Neural progenitor cell (in vitro differentiated cells): ENCODE measurements at regions not wholly inside any gene's neighbourhood (a gene's known extent, or its start where the extent isn't known, plus 50 kb on each side); places are given as distances from the start of the nearest gene placed in this dataset.
"Not testable (repeated sequence)": the region's sequence is repeated elsewhere in the genome, so short reads cannot be mapped to it uniquely, and the experiment has no call there.

Experiments used
- DNase-seq: peaks from one replicate; pipeline ENCODE4 v3.0.0-alpha.2; 2016; ENCODE audit warnings: low spot score
- H2AFZ ChIP-seq: fragments of 200-600 bp; sonication (generic); replicated peaks from 2 replicates; pipeline ENCODE4 v1.6.1; 2016; ENCODE audit warnings: antibody characterized with exemption
- H3F3A ChIP-seq: fragments of 200-600 bp; sonication (generic); 2 replicates; pipeline ENCODE4 v1.6.1; 2016; ENCODE audit warnings: antibody characterized with exemption, low read depth
- H3K27ac ChIP-seq: fragments of 200-600 bp; sonication (generic); 2 replicates; pipeline ENCODE4 v1.5.1; 2016; ENCODE audit warnings: mild to moderate bottlenecking
- H3K27me3 ChIP-seq: fragments of 200-600 bp; sonication (generic); 2 replicates; pipeline ENCODE4 v1.6.1; 2016; ENCODE audit warnings: mild to moderate bottlenecking, moderate library complexity
- H3K36me3 ChIP-seq: fragments of 200-600 bp; sonication (generic); 2 replicates; pipeline ENCODE4 v1.5.1; 2016
- H3K4me1 ChIP-seq: fragments of 200-600 bp; sonication (generic); 2 replicates; pipeline ENCODE4 v1.6.1; 2016; ENCODE audit warnings: mixed run types
- H3K4me2 ChIP-seq: fragments of 200-600 bp; sonication (generic); 2 replicates; pipeline ENCODE4 v1.6.1; 2016
- H3K4me3 ChIP-seq: fragments of 200-600 bp; sonication (generic); 2 replicates; pipeline ENCODE4 v1.5.1; 2016
- H3K79me2 ChIP-seq: fragments of 200-600 bp; sonication (generic); 2 replicates; pipeline ENCODE4 v1.6.1; 2016; ENCODE audit warnings: low read depth
- H3K9ac ChIP-seq: fragments of 200-600 bp; sonication (generic); 2 replicates; pipeline ENCODE4 v1.6.1; 2016
- H3K9me3 ChIP-seq: fragments of 200-600 bp; sonication (generic); 2 replicates; pipeline ENCODE4 v1.5.1; 2016; ENCODE audit warnings: low read depth
- H4K20me1 ChIP-seq: fragments of 200-600 bp; sonication (generic); 2 replicates; pipeline ENCODE4 v1.6.1; 2016; ENCODE audit warnings: low read depth
- H3K27ac Mint-ChIP-seq: 3 replicates; pipeline ENCODE4 v1.8.0; 2021; ENCODE audit warnings: mixed read lengths
- H3K27me3 Mint-ChIP-seq: 2 replicates; pipeline ENCODE4 v1.8.0; 2022; ENCODE audit warnings: low read depth, mild to moderate bottlenecking, inconsistent platforms, moderate library complexity, mixed read lengths; ENCODE audit not compliant: insufficient read depth
- H3K36me3 Mint-ChIP-seq: 3 replicates; pipeline ENCODE4 v1.8.0; 2021; ENCODE audit warnings: mixed read lengths
- H3K4me1 Mint-ChIP-seq: 3 replicates; pipeline ENCODE4 v1.8.0; 2021; ENCODE audit warnings: mixed read lengths
- H3K4me3 Mint-ChIP-seq: 3 replicates; pipeline ENCODE4 v1.8.0; 2021; ENCODE audit warnings: mild to moderate bottlenecking, moderate library complexity, mixed read lengths
- H3K9me3 Mint-ChIP-seq: 3 replicates; pipeline ENCODE4 v1.8.0; 2020; ENCODE audit warnings: mixed read lengths

- not testable (repeated sequence) for H3K4me1 Mint-ChIP-seq, H3K79me2 ChIP-seq, H2AFZ ChIP-seq, H3K36me3 Mint-ChIP-seq, H3K9me3 Mint-ChIP-seq, H3F3A ChIP-seq, H3K36me3 ChIP-seq, H3K27me3 Mint-ChIP-seq, H3K4me2 ChIP-seq, H3K9ac ChIP-seq, H3K4me3 Mint-ChIP-seq, DNase-seq, H4K20me1 ChIP-seq, H3K27me3 ChIP-seq, H3K27ac Mint-ChIP-seq, H3K27ac ChIP-seq, H3K4me3 ChIP-seq, H3K4me1 ChIP-seq, H3K9me3 ChIP-seq
Measured at GRCh38 chr1:120623539-120623938, 100.2 kb upstream of the NBPF26 start.

GRCh38 chr1:120624565-120625064, 99.1 kb upstream of the NBPF26 start:
- H3K4me1 Mint-ChIP-seq, H3K4me1 ChIP-seq, H3K4me3 ChIP-seq, H3K27me3 ChIP-seq, H3F3A ChIP-seq, H3K36me3 ChIP-seq, H3K79me2 ChIP-seq, H3K4me3 Mint-ChIP-seq, H3K27ac ChIP-seq, H3K4me2 ChIP-seq, H4K20me1 ChIP-seq, H3K27ac Mint-ChIP-seq, H3K9me3 Mint-ChIP-seq, H2AFZ ChIP-seq, H3K27me3 Mint-ChIP-seq, H3K9me3 ChIP-seq, DNase-seq, H3K36me3 Mint-ChIP-seq, H3K9ac ChIP-seq: not testable (repeated sequence)

- not testable (repeated sequence) for H3F3A ChIP-seq, H3K36me3 ChIP-seq, H3K9ac ChIP-seq, H3K27ac ChIP-seq, H2AFZ ChIP-seq, H3K4me3 ChIP-seq, H3K4me1 ChIP-seq, H3K9me3 Mint-ChIP-seq, H3K27me3 ChIP-seq, H3K9me3 ChIP-seq, H3K27ac Mint-ChIP-seq, H3K79me2 ChIP-seq, H3K4me2 ChIP-seq, H4K20me1 ChIP-seq, H3K4me1 Mint-ChIP-seq, H3K4me3 Mint-ChIP-seq, DNase-seq, H3K36me3 Mint-ChIP-seq, H3K27me3 Mint-ChIP-seq
Measured at GRCh38 chr1:120629832-120630455, 93.8 kb upstream of the NBPF26 start.

- H3F3A ChIP-seq, H3K4me1 Mint-ChIP-seq, H3K9ac ChIP-seq, H3K4me2 ChIP-seq, H3K36me3 Mint-ChIP-seq, H3K9me3 Mint-ChIP-seq, H3K27me3 Mint-ChIP-seq, H3K4me3 ChIP-seq, DNase-seq, H3K9me3 ChIP-seq, H3K36me3 ChIP-seq, H3K4me3 Mint-ChIP-seq, H3K4me1 ChIP-seq, H2AFZ ChIP-seq, H4K20me1 ChIP-seq, H3K27ac Mint-ChIP-seq, H3K79me2 ChIP-seq, H3K27me3 ChIP-seq, H3K27ac ChIP-seq: not testable (repeated sequence)
Measured at GRCh38 chr1:120634816-120635806, 88.6 kb upstream of the NBPF26 start.

- H2AFZ ChIP-seq, H3K27me3 Mint-ChIP-seq, H3K27me3 ChIP-seq, H3K4me2 ChIP-seq, H3K9ac ChIP-seq, H3K36me3 ChIP-seq, H4K20me1 ChIP-seq, H3K9me3 Mint-ChIP-seq, H3K36me3 Mint-ChIP-seq, H3K4me3 Mint-ChIP-seq, H3K79me2 ChIP-seq, H3K4me1 Mint-ChIP-seq, H3F3A ChIP-seq, H3K9me3 ChIP-seq, H3K27ac Mint-ChIP-seq, H3K4me3 ChIP-seq, H3K27ac ChIP-seq, DNase-seq, H3K4me1 ChIP-seq: not testable (repeated sequence)
Measured at GRCh38 chr1:120640261-120641013, 83.3 kb upstream of the NBPF26 start.

- H3K27ac Mint-ChIP-seq, H3K4me1 Mint-ChIP-seq, H3K4me3 ChIP-seq, H3K27me3 ChIP-seq, H3K4me2 ChIP-seq, H3K36me3 ChIP-seq, H3K4me1 ChIP-seq, H3K27ac ChIP-seq, H3K9me3 ChIP-seq, H3K9me3 Mint-ChIP-seq, H2AFZ ChIP-seq, H4K20me1 ChIP-seq, H3K36me3 Mint-ChIP-seq, H3K4me3 Mint-ChIP-seq, H3K27me3 Mint-ChIP-seq, DNase-seq, H3K9ac ChIP-seq, H3F3A ChIP-seq, H3K79me2 ChIP-seq: not testable (repeated sequence)
Measured at GRCh38 chr1:120641014-120641302, 82.8 kb upstream of the NBPF26 start.

GRCh38 chr1:120647182-120647581, 76.6 kb upstream of the NBPF26 start:
- H2AFZ ChIP-seq, H3K4me2 ChIP-seq, H3K27ac Mint-ChIP-seq, H3K9me3 ChIP-seq, H3K9me3 Mint-ChIP-seq, H4K20me1 ChIP-seq, H3K27ac ChIP-seq, H3K4me1 ChIP-seq, DNase-seq, H3K36me3 ChIP-seq, H3K4me3 ChIP-seq, H3K36me3 Mint-ChIP-seq, H3K9ac ChIP-seq, H3K4me1 Mint-ChIP-seq, H3K4me3 Mint-ChIP-seq, H3K79me2 ChIP-seq, H3K27me3 ChIP-seq, H3K27me3 Mint-ChIP-seq, H3F3A ChIP-seq: not testable (repeated sequence)
